ENCODE measurements at regions not wholly inside any gene's neighbourhood (a gene's known extent, or its start where the extent isn't known, plus 50 kb on each side); places are given as distances from the start of the nearest gene placed in this dataset.

DNA sequence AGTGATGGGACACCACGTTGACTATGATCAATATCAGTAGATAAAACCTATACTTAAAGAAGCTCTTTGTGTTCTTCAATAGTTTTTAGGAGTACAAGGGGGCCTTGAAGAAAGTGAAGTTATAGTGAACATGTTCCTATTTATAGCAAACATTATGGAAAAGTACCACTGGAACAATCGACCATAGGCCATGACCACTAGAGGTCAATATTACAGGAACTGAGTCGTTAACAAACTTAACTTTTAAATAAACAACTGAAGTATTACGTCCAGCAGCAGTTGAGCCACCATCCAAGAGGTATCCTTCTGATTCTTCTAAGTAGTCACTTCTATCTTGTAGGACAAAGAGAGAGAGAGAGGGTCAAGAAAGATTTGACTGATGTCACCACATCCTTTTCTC is 391.0 kb upstream of the SLITRK5 start:
- no peak for DNase-seq (ENCODE audit: low spot score)
- H4K20me1 ChIP-seq (ENCODE audit: insufficient read depth, poor library complexity, severe bottlenecking): no peaks in the 10 kb centered on the region
- H3K36me3 ChIP-seq (replicated peaks; ENCODE audit: insufficient read depth, low read depth): no peaks in the 10 kb centered on the region
- 58% methylated on average over 4 of the region's 4 CpGs for WGBS (ENCODE audit: low lambda C conversion rate, missing lambda C conversion rate)
- no peaks in the 10 kb centered on the region for H3K27me3 ChIP-seq
- no peak for TF ChIP-seq EZH2 (IDR thresholded peaks at IDR 0.05; ENCODE audit: borderline replicate concordance)
- TF ChIP-seq, protein P1, sequence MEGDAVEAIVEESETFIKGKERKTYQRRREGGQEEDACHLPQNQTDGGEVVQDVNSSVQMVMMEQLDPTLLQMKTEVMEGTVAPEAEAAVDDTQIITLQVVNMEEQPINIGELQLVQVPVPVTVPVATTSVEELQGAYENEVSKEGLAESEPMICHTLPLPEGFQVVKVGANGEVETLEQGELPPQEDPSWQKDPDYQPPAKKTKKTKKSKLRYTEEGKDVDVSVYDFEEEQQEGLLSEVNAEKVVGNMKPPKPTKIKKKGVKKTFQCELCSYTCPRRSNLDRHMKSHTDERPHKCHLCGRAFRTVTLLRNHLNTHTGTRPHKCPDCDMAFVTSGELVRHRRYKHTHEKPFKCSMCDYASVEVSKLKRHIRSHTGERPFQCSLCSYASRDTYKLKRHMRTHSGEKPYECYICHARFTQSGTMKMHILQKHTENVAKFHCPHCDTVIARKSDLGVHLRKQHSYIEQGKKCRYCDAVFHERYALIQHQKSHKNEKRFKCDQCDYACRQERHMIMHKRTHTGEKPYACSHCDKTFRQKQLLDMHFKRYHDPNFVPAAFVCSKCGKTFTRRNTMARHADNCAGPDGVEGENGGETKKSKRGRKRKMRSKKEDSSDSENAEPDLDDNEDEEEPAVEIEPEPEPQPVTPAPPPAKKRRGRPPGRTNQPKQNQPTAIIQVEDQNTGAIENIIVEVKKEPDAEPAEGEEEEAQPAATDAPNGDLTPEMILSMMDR (IDR thresholded peaks at IDR 0.05; ENCODE audit: poor library complexity): no peak
- TF ChIP-seq EZH2phosphoT487 (IDR thresholded peaks at IDR 0.05; ENCODE audit: low read depth, severe bottlenecking, unreplicated experiment): no peak
- no peak overlapping the region for H2AFZ ChIP-seq
- no peak overlapping the region for H3K27ac ChIP-seq
- no peaks in the 10 kb centered on the region for H3K4me1 ChIP-seq (ENCODE audit: insufficient read depth)
- no peaks in the 10 kb centered on the region for H3K9me2 ChIP-seq (replicated peaks; ENCODE audit: insufficient read depth)
- no peaks in the 10 kb centered on the region for H3K9me3 ChIP-seq (ENCODE audit: low read depth)
- no peaks in the 10 kb centered on the region for H3K79me2 ChIP-seq
- H3K4me2 ChIP-seq: no peak overlapping the region
- H3K4me3 ChIP-seq: no peak overlapping the region

DNA sequence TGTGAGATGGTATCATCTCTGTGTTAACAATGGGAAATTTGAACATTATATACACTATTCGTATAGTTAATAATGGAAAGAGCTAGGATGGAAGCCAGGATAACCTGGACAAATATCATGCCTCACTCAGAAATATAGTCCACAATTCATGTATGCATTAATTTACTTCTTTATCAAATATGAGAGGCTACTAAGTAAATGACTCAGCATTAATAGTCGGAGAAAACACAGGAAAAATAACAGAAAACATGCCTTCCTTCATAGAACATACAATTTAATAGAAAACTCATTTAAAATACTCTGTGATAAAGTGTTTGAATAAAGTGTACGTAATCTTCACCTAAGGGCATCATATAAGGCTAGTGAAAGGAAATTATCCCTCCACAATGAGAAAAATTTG is 383.4 kb upstream of the SLITRK5 start:
- TF ChIP-seq, protein P1 (IDR thresholded peaks at IDR 0.05; ENCODE audit: poor library complexity): no peak
- TF ChIP-seq EZH2phosphoT487 (IDR thresholded peaks at IDR 0.05; ENCODE audit: low read depth, severe bottlenecking, unreplicated experiment): no peak
- TF ChIP-seq EZH2 (IDR thresholded peaks at IDR 0.05; ENCODE audit: borderline replicate concordance): no peak
- 93% methylated on average over 3 of the region's 3 CpGs for WGBS (ENCODE audit: low lambda C conversion rate, missing lambda C conversion rate)
- Histone ChIP-seq H3K27ac (no peak overlapping the region), H3K4me2 (no peak overlapping the region), H3K9me3 (ENCODE audit: low read depth) (no peaks in the 10 kb centered on the region), H2AFZ (no peak overlapping the region), H3K79me2 (no peaks in the 10 kb centered on the region), H3K4me3 (no peak overlapping the region), H3K9me2 (replicated peaks; ENCODE audit: insufficient read depth) (no peaks in the 10 kb centered on the region), H4K20me1 (ENCODE audit: insufficient read depth, poor library complexity, severe bottlenecking) (no peaks in the 10 kb centered on the region), H3K4me1 (ENCODE audit: insufficient read depth) (no peaks in the 10 kb centered on the region), H3K27me3 (no peaks in the 10 kb centered on the region), H3K36me3 (replicated peaks; ENCODE audit: insufficient read depth, low read depth) (no peaks in the 10 kb centered on the region)
- no peak for DNase-seq (ENCODE audit: low spot score)

DNA sequence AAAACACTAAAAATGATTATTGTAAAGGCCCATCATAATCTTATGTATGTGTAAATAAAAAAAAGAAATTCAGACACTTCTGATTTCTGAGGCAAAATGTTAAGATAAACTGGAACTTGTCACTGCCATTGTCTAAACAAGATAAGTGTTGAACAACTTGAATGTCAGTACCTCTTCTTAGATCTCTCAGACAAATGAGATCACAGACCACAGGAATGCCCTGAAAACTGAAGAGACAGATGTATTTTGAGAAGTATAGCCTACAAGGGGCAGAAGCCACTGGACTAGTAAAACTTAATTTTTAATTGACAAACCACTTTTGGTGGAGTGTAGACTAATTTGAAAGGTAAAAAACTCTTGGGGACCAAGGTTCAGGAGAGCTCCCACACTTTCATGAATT is 375.5 kb upstream of the SLITRK5 start:
- Histone ChIP-seq H3K27me3 (no peaks in the 10 kb centered on the region), H3K79me2 (no peaks in the 10 kb centered on the region), H3K9me3 (ENCODE audit: low read depth) (no peaks in the 10 kb centered on the region), H3K4me1 (ENCODE audit: insufficient read depth) (no peaks in the 10 kb centered on the region), H3K27ac (no peak overlapping the region), H3K36me3 (replicated peaks; ENCODE audit: insufficient read depth, low read depth) (no peaks in the 10 kb centered on the region), H3K4me3 (no peak overlapping the region), H4K20me1 (ENCODE audit: insufficient read depth, poor library complexity, severe bottlenecking) (no peaks in the 10 kb centered on the region), H3K4me2 (no peak overlapping the region), H3K9me2 (replicated peaks; ENCODE audit: insufficient read depth) (no peaks in the 10 kb centered on the region), H2AFZ (no peak overlapping the region)
- no peak for TF ChIP-seq EZH2 (IDR thresholded peaks at IDR 0.05; ENCODE audit: borderline replicate concordance)
- TF ChIP-seq EZH2phosphoT487 (IDR thresholded peaks at IDR 0.05; ENCODE audit: low read depth, severe bottlenecking, unreplicated experiment): no peak
- TF ChIP-seq, protein P1 (IDR thresholded peaks at IDR 0.05; ENCODE audit: poor library complexity): no peak
- DNase-seq (ENCODE audit: low spot score): no peak

DNA sequence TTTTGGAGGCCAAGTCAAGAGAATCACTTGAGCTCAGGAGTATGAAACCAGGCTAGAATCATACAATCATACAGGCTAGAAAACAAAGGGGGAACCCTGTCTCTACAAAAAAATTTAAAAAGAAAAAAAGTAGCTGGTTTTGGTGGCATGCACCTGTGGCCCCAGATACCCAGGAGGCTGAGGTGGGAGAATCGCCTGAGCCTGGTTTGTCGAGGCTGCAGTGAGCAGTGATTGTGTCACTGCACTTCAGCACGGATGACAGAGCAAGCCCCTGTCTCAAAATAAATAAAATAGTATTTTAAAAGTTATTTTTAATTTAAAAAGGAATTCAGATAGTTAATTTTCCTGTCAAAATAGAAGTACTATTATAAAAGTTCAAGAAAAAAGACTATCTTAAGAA is 369.1 kb upstream of the SLITRK5 start:
- Histone ChIP-seq H3K4me1 (ENCODE audit: insufficient read depth) (no peaks in the 10 kb centered on the region), H2AFZ (no peak overlapping the region), H3K4me2 (no peak overlapping the region), H4K20me1 (ENCODE audit: insufficient read depth, poor library complexity, severe bottlenecking) (no peaks in the 10 kb centered on the region), H3K9me3 (ENCODE audit: low read depth) (no peaks in the 10 kb centered on the region), H3K4me3 (no peak overlapping the region), H3K9me2 (replicated peaks; ENCODE audit: insufficient read depth) (no peaks in the 10 kb centered on the region), H3K27me3 (no peaks in the 10 kb centered on the region), H3K36me3 (replicated peaks; ENCODE audit: insufficient read depth, low read depth) (no peaks in the 10 kb centered on the region), H3K27ac (no peak overlapping the region), H3K79me2 (no peaks in the 10 kb centered on the region)
- no peak for TF ChIP-seq EZH2 (IDR thresholded peaks at IDR 0.05; ENCODE audit: borderline replicate concordance)
- TF ChIP-seq, protein P1 (IDR thresholded peaks at IDR 0.05; ENCODE audit: poor library complexity): no peak
- TF ChIP-seq EZH2phosphoT487 (IDR thresholded peaks at IDR 0.05; ENCODE audit: low read depth, severe bottlenecking, unreplicated experiment): no peak
- WGBS (ENCODE audit: low lambda C conversion rate, missing lambda C conversion rate): 90% methylated on average over 3 of the region's 3 CpGs
- DNase-seq (ENCODE audit: low spot score): no peak

Measured in hepatocyte (in vitro differentiated cells).